ENCODE measurements at regions not wholly inside any gene's neighbourhood (a gene's known extent, or its start where the extent isn't known, plus 50 kb on each side); places are given as distances from the start of the nearest gene placed in this dataset.

- no peak for DNase-seq (ENCODE audit: low spot score)
- TF ChIP-seq, protein P1, sequence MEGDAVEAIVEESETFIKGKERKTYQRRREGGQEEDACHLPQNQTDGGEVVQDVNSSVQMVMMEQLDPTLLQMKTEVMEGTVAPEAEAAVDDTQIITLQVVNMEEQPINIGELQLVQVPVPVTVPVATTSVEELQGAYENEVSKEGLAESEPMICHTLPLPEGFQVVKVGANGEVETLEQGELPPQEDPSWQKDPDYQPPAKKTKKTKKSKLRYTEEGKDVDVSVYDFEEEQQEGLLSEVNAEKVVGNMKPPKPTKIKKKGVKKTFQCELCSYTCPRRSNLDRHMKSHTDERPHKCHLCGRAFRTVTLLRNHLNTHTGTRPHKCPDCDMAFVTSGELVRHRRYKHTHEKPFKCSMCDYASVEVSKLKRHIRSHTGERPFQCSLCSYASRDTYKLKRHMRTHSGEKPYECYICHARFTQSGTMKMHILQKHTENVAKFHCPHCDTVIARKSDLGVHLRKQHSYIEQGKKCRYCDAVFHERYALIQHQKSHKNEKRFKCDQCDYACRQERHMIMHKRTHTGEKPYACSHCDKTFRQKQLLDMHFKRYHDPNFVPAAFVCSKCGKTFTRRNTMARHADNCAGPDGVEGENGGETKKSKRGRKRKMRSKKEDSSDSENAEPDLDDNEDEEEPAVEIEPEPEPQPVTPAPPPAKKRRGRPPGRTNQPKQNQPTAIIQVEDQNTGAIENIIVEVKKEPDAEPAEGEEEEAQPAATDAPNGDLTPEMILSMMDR (conservative IDR thresholded peaks at IDR 0.05; ENCODE audit: low read depth, low read length): no peak
- no peak for TF ChIP-seq EZH2 (IDR thresholded peaks at IDR 0.05; ENCODE audit: borderline replicate concordance, low read depth, low read length, poor library complexity, severe bottlenecking)
Measured at GRCh38 chr2:129050101-129050500, 731.4 kb upstream of the HS6ST1 start.

GRCh38 chr2:129055242-129055641, 736.6 kb upstream of the HS6ST1 start:
- Histone ChIP-seq H3K36me3 (ENCODE audit: insufficient read depth, low read length, poor library complexity, severe bottlenecking) (no peaks in the 10 kb centered on the region), H3K27me3 (replicated peaks; ENCODE audit: insufficient read depth, low read depth, low read length, poor library complexity) (peaks cover 5% of the 10 kb centered on the region), H3K9me3 (ENCODE audit: low read depth, low read length, poor library complexity, severe bottlenecking) (no peaks in the 10 kb centered on the region), H3K4me1 (ENCODE audit: insufficient read depth, low read length, poor library complexity, severe bottlenecking) (no peaks in the 10 kb centered on the region), H3K27ac (ENCODE audit: low read depth, low read length, poor library complexity, severe bottlenecking) (no peak overlapping the region), H3K4me3 (ENCODE audit: low read depth, low read length, poor library complexity, severe bottlenecking) (no peak overlapping the region)
- DNase-seq (ENCODE audit: low spot score): no peak
- ChIA-PET CTCF (no interaction called here), POLR2A (ENCODE audit: low non-redundant PET) (no interaction called here)
- TF ChIP-seq, protein P1 (conservative IDR thresholded peaks at IDR 0.05; ENCODE audit: low read depth, low read length): no peak
- no peak for TF ChIP-seq EZH2 (IDR thresholded peaks at IDR 0.05; ENCODE audit: borderline replicate concordance, low read depth, low read length, poor library complexity, severe bottlenecking)
- intact Hi-C loops (cut with micrococcal nuclease; ENCODE audit: unreplicated experiment): no loop called here
- BruUV-seq (replicated peaks): no TSS peak

More at GRCh38 chr2:129050101-129050500, 731.4 kb upstream of the HS6ST1 start:
- BruUV-seq (replicated peaks): no TSS peak
- ChIA-PET CTCF (no interaction called here), POLR2A (ENCODE audit: low non-redundant PET) (no interaction called here)
- H3K27me3 ChIP-seq (replicated peaks; ENCODE audit: insufficient read depth, low read depth, low read length, poor library complexity): peaks cover 5% of the 10 kb centered on the region
- intact Hi-C loops (cut with micrococcal nuclease; ENCODE audit: unreplicated experiment): no loop called here
- H3K36me3 ChIP-seq (ENCODE audit: insufficient read depth, low read length, poor library complexity, severe bottlenecking): no peaks in the 10 kb centered on the region
- H3K4me3 ChIP-seq (ENCODE audit: low read depth, low read length, poor library complexity, severe bottlenecking): no peak overlapping the region
- no peak overlapping the region for H3K27ac ChIP-seq (ENCODE audit: low read depth, low read length, poor library complexity, severe bottlenecking)
- no peaks in the 10 kb centered on the region for H3K4me1 ChIP-seq (ENCODE audit: insufficient read depth, low read length, poor library complexity, severe bottlenecking)
- H3K9me3 ChIP-seq (ENCODE audit: low read depth, low read length, poor library complexity, severe bottlenecking): no peaks in the 10 kb centered on the region

DNA sequence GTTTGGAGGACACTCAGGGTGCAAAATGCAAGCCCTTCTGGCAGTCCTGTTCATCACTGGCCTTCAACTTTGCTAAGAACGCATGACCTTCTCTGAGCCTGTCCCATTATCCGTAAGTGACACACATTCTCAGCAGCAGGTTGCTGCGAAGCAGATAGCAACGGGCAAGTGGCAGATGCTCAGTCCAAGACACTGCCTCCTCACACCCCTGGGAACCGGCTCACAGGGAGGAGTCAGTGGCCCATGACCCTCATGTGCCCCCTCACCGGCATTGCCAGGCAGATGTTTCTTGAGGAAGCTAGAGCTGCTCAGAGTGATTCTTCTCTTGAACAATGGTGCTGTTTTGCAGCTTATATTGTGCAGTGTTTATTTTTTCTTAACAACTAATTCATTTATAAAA, 737.2 kb upstream of the HS6ST1 start:
- no peaks in the 10 kb centered on the region for H3K9me3 ChIP-seq (ENCODE audit: low read depth, low read length, poor library complexity, severe bottlenecking)
- ChIA-PET CTCF (no interaction called here), POLR2A (ENCODE audit: low non-redundant PET) (no interaction called here)
- no peak overlapping the region for H3K4me3 ChIP-seq (ENCODE audit: low read depth, low read length, poor library complexity, severe bottlenecking)
- no peak overlapping the region for H3K27ac ChIP-seq (ENCODE audit: low read depth, low read length, poor library complexity, severe bottlenecking)
- peaks cover 5% of the 10 kb centered on the region for H3K27me3 ChIP-seq (replicated peaks; ENCODE audit: insufficient read depth, low read depth, low read length, poor library complexity)
- H3K4me1 ChIP-seq (ENCODE audit: insufficient read depth, low read length, poor library complexity, severe bottlenecking): no peaks in the 10 kb centered on the region
- no peak for DNase-seq (ENCODE audit: low spot score)
- H3K36me3 ChIP-seq (ENCODE audit: insufficient read depth, low read length, poor library complexity, severe bottlenecking): no peaks in the 10 kb centered on the region
- no TSS peak for BruUV-seq (replicated peaks)
- intact Hi-C loops (cut with micrococcal nuclease; ENCODE audit: unreplicated experiment): no loop called here
- no peak for TF ChIP-seq EZH2 (IDR thresholded peaks at IDR 0.05; ENCODE audit: borderline replicate concordance, low read depth, low read length, poor library complexity, severe bottlenecking)
- TF ChIP-seq, protein P1 (conservative IDR thresholded peaks at IDR 0.05; ENCODE audit: low read depth, low read length): no peak

All from A673 (cell line).